Liver (tissue), 8 donors: ENCODE measurements at regions not wholly inside any gene's neighbourhood (a gene's known extent, or its start where the extent isn't known, plus 50 kb on each side); places are given as distances from the start of the nearest gene placed in this dataset.
A peak's percentile ranks its signal among the peaks of the same experiment; 100 is the strongest.

Experiments
- DNase-seq: peaks from one replicate; pipeline ENCODE4 v3.0.0-alpha.2; 2017; ENCODE audit warnings: low spot score
- H3K27ac ChIP-seq, 2 donors: one replicate each; pipeline ENCODE4 v1.7.0; 2013; ENCODE audit warnings: inconsistent platforms in 2 of 2, low read length in 2 of 2, control low read depth in 1 of 2, low read depth in 1 of 2, mild to moderate bottlenecking in 1 of 2
- H3K27me3 ChIP-seq, 4 donors: one replicate each; pipeline versions ENCODE4 v1.6.1 to v1.7.0; 2013; ENCODE audit warnings: low read length in 3 of 4, inconsistent platforms in 1 of 4, mild to moderate bottlenecking in 1 of 4, moderate library complexity in 1 of 4; ENCODE audit not compliant: control insufficient read depth in 4 of 4, insufficient read depth in 4 of 4
- H3K36me3 ChIP-seq, 4 donors: one replicate each; pipeline versions ENCODE4 v1.6.1 to v1.7.0; 2013; ENCODE audit warnings: low read length in 3 of 4, mild to moderate bottlenecking in 3 of 4, low read depth in 1 of 4, moderate library complexity in 1 of 4; ENCODE audit not compliant: control insufficient read depth in 4 of 4, insufficient read depth in 3 of 4
- H3K4me1 ChIP-seq, 4 donors: one replicate each; pipeline versions ENCODE4 v1.6.1 to v1.7.0; 2013; ENCODE audit warnings: low read length in 3 of 4, mild to moderate bottlenecking in 3 of 4, moderate library complexity in 1 of 4; ENCODE audit not compliant: control insufficient read depth in 4 of 4, insufficient read depth in 4 of 4
- H3K4me3 ChIP-seq, 3 donors: one replicate each; pipeline versions ENCODE4 v1.6.1 to v1.7.0; 2013; ENCODE audit warnings: low read length in 3 of 3, control low read depth in 1 of 3, low read depth in 1 of 3, mild to moderate bottlenecking in 1 of 3
- H3K9ac ChIP-seq, 2 donors: one replicate each; pipeline ENCODE4 v1.7.0; 2013; ENCODE audit warnings: low read length in 2 of 2, mild to moderate bottlenecking in 2 of 2, moderate library complexity in 2 of 2, control low read depth in 1 of 2, low read depth in 1 of 2
- H3K9me3 ChIP-seq, 4 donors: one replicate each; pipeline versions ENCODE4 v1.6.1 to v1.7.0; 2013; ENCODE audit warnings: low read length in 3 of 4; ENCODE audit not compliant: control insufficient read depth in 4 of 4
- CTCF ChIP-seq: fragments of 150-350 bp; IDR thresholded peaks from 2 replicates; pipeline ENCODE4 v1.5.1; 2017; ENCODE audit warnings: improper control_type of control experiment, low read depth, low read length; ENCODE audit not compliant: missing input control
- EGR1 ChIP-seq, 2 donors: IDR thresholded peaks; 2 replicates each; pipeline ENCODE4 v1.6.1; 2016 to 2018; ENCODE audit warnings: antibody characterized with exemption in 2 of 2, low read depth in 2 of 2
- FOXA1 ChIP-seq: IDR thresholded peaks from 2 replicates; pipeline ENCODE4 v1.6.1; 2016; ENCODE audit warnings: antibody characterized with exemption
- GABPA ChIP-seq, 2 donors: IDR thresholded peaks in 1 of 2; conservative IDR thresholded peaks in 1 of 2; 2 replicates each; pipeline ENCODE4 v1.6.1; 2016; ENCODE audit warnings: antibody characterized with exemption in 2 of 2, mild to moderate bottlenecking in 1 of 2, moderate library complexity in 1 of 2
- HNF4G ChIP-seq: IDR thresholded peaks from 2 replicates; pipeline ENCODE4 v1.6.1; 2016; ENCODE audit warnings: antibody characterized with exemption
- JUND ChIP-seq, 2 donors: IDR thresholded peaks; 2 replicates each; pipeline ENCODE4 v1.6.1; 2016; ENCODE audit warnings: antibody characterized with exemption in 2 of 2
- NR2F2 ChIP-seq: IDR thresholded peaks from 2 replicates; pipeline ENCODE4 v1.6.1; 2016; ENCODE audit warnings: antibody characterized with exemption
- REST ChIP-seq: IDR thresholded peaks from 2 replicates; pipeline ENCODE4 v1.6.1; 2016; ENCODE audit warnings: antibody characterized with exemption, mild to moderate bottlenecking
- SP1 ChIP-seq: IDR thresholded peaks from 2 replicates; pipeline ENCODE4 v1.6.1; 2018; ENCODE audit warnings: antibody characterized with exemption, mild to moderate bottlenecking
- TAF1 ChIP-seq: conservative IDR thresholded peaks from 2 replicates; pipeline ENCODE4 v1.6.1; 2016; ENCODE audit warnings: antibody characterized with exemption, mild to moderate bottlenecking
- YY1 ChIP-seq: IDR thresholded peaks from 2 replicates; pipeline ENCODE4 v1.6.1; 2016; ENCODE audit warnings: antibody characterized with exemption, mild to moderate bottlenecking
- WGBS: extraction: QIAGEN DNeasy Blood & Tissue Kit; methylation state at CpG from one replicate; pipeline ENCODE4 v1.1.7; 2013; 5-methylcytosine and 5-hydroxymethylcytosine counted together
- TF ChIP-seq, protein P1 (sequence below): IDR thresholded peaks from 2 replicates; pipeline ENCODE4 v1.6.1; 2016; ENCODE audit warnings: antibody characterized with exemption
- donor health status: healthy.
- donor health status: healthy.
- donor health status: healthy.
- donor health status: healthy.
- donor health status: healthy.

- no peak for DNase-seq
- H3K9ac ChIP-seq, result no peak overlapping the region
- H3K4me1 ChIP-seq, result no peaks in the 10 kb centered on the region
- H3K27me3 ChIP-seq, result peaks cover 0 to 9% (median 3%) of the 10 kb centered on the region in 4 donors
- TF ChIP-seq REST, result no peak
- TF ChIP-seq, protein P1, sequence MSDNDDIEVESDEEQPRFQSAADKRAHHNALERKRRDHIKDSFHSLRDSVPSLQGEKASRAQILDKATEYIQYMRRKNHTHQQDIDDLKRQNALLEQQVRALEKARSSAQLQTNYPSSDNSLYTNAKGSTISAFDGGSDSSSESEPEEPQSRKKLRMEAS, result no peak
- TF ChIP-seq HNF4G, result no peak
- no peak for TF ChIP-seq YY1
- H3K36me3 ChIP-seq, result no peaks in the 10 kb centered on the region
- WGBS, result 86% methylated on average over 12 of the region's 12 CpGs
- H3K4me3 ChIP-seq, result no peak overlapping the region
- peaks cover 0 to 8% (median 3%) of the 10 kb centered on the region in 4 donors for H3K9me3 ChIP-seq
- H3K27ac ChIP-seq, result no peak overlapping the region
These were observed 65.3 kb upstream of the GLI2 start for GRCh38 chr2:120670371-120670770.

GRCh38 chr2:120670771-120671480 is 64.7 kb upstream of the GLI2 start:
- no peak overlapping the region for H3K27ac ChIP-seq
- no peaks in the 10 kb centered on the region for H3K36me3 ChIP-seq
- H3K27me3 ChIP-seq, result peaks cover 0 to 9% (median 3%) of the 10 kb centered on the region in 4 donors

More at GRCh38 chr2:120670771-120671480, 64.7 kb upstream of the GLI2 start:
- DNase-seq, result no peak
- Histone ChIP-seq H3K4me3 (no peak overlapping the region), H3K9me3 (peaks cover 0 to 8% (median 3%) of the 10 kb centered on the region in 4 donors), H3K4me1 (no peaks in the 10 kb centered on the region), H3K9ac (peak overlapping the region in 1 of 2 donors; percentile 1)
- WGBS, result 82% methylated on average over 16 of the region's 16 CpGs
- TF ChIP-seq EGR1 (IDR thresholded peaks at IDR 0.05; ENCODE audit: low read depth in 2 of 2) (no peak), SP1 (no peak), GABPA (IDR thresholded peaks at IDR 0.05 in 1 of 2, conservative IDR thresholded peaks at IDR 0.05 in 1 of 2) (no peak), NR2F2 (no peak), CTCF (no peak), TAF1 (no peak), JUND (IDR thresholded peaks at IDR 0.05) (no peak), FOXA1 (no peak), REST (no peak)
